HepG2 (cell line): ENCODE measurements at regions not wholly inside any gene's neighbourhood (a gene's known extent, or its start where the extent isn't known, plus 50 kb on each side); places are given as distances from the start of the nearest gene placed in this dataset.

Source experiments
- ATAC-seq: fragments of 200-7000 bp; cut with Tn5 transposase; 3 replicates; pipeline ENCODE4 v1.9.1; 2020; ENCODE audit warnings: mild to moderate bottlenecking, moderate library complexity
- BruUV-seq: library from RNA; stranded (reverse); fragments of 400-500 nt; replicated peaks from 2 replicates; lab custom pipeline; 2021; lab: Mats Ljungman, UMichigan
- CTCF ChIA-PET: fragments of 300-600 bp; formaldehyde crosslinking; extraction: SDS; loops from one replicate; lab custom pipeline; 2021; ENCODE audit warnings: low total read pairs, inconsistent platforms, low intra/inter-chr PET ratio; lab: Yijun Ruan, JAX
- POLR2A ChIA-PET: fragments of 350-600 bp; sonication (Branson Sonifier 250); formaldehyde crosslinking; loops from one replicate; lab custom pipeline; 2020; ENCODE audit warnings: antibody characterized with exemption, inconsistent platforms; lab: Yijun Ruan, JAX
- DNase-seq: peaks from one replicate; pipeline ENCODE4 v3.0.0-alpha.2; 2015; ENCODE audit warnings: low spot score
- FAIRE-seq: peaks from 3 replicates; lab custom pipeline; 2011; peaks lifted over from hg19 to GRCh38; lab: Jason Lieb, UNC
- H2AFZ ChIP-seq: one replicate; pipeline ENCODE4 v1.6.1; 2011; ENCODE audit warnings: low read length, inconsistent platforms
- H3K27ac ChIP-seq: fragments of 300-600 bp; 3 replicates; pipeline ENCODE4 v1.8.0; 2011; ENCODE audit warnings: mixed run types, mild to moderate bottlenecking, mixed read lengths, low read length, inconsistent platforms; ENCODE audit not compliant: insufficient read depth; ENCODE audit errors: extremely low read length
- H3K27me3 ChIP-seq, 2 experiments: fragments of 200-600 bp in 1 of 2; 2 replicates in 1 of 2; 3 replicates in 1 of 2; pipeline versions ENCODE4 v1.6.0 to v1.8.0; 2011; ENCODE audit warnings: low read length in 2 of 2, mild to moderate bottlenecking in 2 of 2, moderate library complexity in 2 of 2, inconsistent platforms in 1 of 2; ENCODE audit not compliant: insufficient read depth in 2 of 2, control insufficient read depth in 1 of 2
- H3K36me3 ChIP-seq, 2 experiments: fragments of 200-600 bp in 1 of 2; replicated peaks in 1 of 2; 2 replicates in 1 of 2; 3 replicates in 1 of 2; pipeline versions ENCODE4 v1.5.1 to v1.8.0; 2011; ENCODE audit warnings: low read length in 2 of 2, inconsistent platforms in 1 of 2; ENCODE audit not compliant: insufficient read depth in 2 of 2, control insufficient read depth in 1 of 2
- H3K4me1 ChIP-seq: 2 replicates; pipeline ENCODE4 v1.5.1; 2012; ENCODE audit warnings: low read length, inconsistent platforms; ENCODE audit not compliant: insufficient read depth
- H3K4me2 ChIP-seq: 2 replicates; pipeline ENCODE4 v1.6.0; 2011; ENCODE audit warnings: low read depth, low read length, inconsistent platforms
- H3K4me3 ChIP-seq, 3 experiments: fragments of 200-600 bp in 1 of 3; sonication (generic), shearing (Covaris generic) in 1 of 3; replicated peaks in 1 of 3; 2 replicates each; pipeline ENCODE4 v1.5.1; 2011 to 2016; ENCODE audit warnings: low read length in 3 of 3, inconsistent platforms in 2 of 3, low read depth in 2 of 3, mild to moderate bottlenecking in 2 of 3, control low read depth in 1 of 3, mixed read lengths in 1 of 3; ENCODE audit not compliant: insufficient read depth in 1 of 3
- H3K79me2 ChIP-seq: one replicate; pipeline ENCODE4 v1.6.1; 2011; ENCODE audit warnings: low read length, inconsistent platforms; ENCODE audit not compliant: insufficient read depth
- H3K9ac ChIP-seq: 2 replicates; pipeline ENCODE4 v1.6.0; 2011; ENCODE audit warnings: mild to moderate bottlenecking, low read depth, low read length, inconsistent platforms; ENCODE audit not compliant: insufficient read depth
- H3K9me3 ChIP-seq: 2 replicates; pipeline ENCODE4 v1.5.1; 2012; ENCODE audit warnings: mild to moderate bottlenecking, low read length
- H4K20me1 ChIP-seq: 2 replicates; pipeline ENCODE4 v1.6.0; 2011; ENCODE audit warnings: inconsistent platforms, mild to moderate bottlenecking, low read length, moderate library complexity; ENCODE audit not compliant: insufficient read depth
- CEBPG ChIP-seq: IDR thresholded peaks from 2 replicates; pipeline ENCODE4 v1.6.1; 2016
- FOSL2 ChIP-seq: sonication (generic); formaldehyde crosslinking; IDR thresholded peaks from 2 replicates; pipeline ENCODE4 v1.4.0; 2020; ENCODE audit warnings: missing genetic modification reagents
- KLF9 ChIP-seq: IDR thresholded peaks from 2 replicates; pipeline ENCODE4 v1.6.1; 2016; ENCODE audit warnings: low read depth
- MYC ChIP-seq: sonication (generic); formaldehyde crosslinking; IDR thresholded peaks from 2 replicates; pipeline ENCODE4 v1.9.0; 2021; ENCODE audit warnings: missing genetic modification reagents, borderline replicate concordance
- ZFP90 ChIP-seq: sonication (generic); formaldehyde crosslinking; IDR thresholded peaks from 2 replicates; pipeline ENCODE4 v1.8.0; 2022; ENCODE audit warnings: missing genetic modification reagents, mild to moderate bottlenecking, inconsistent platforms, borderline replicate concordance
- ZMYM2 ChIP-seq: sonication (generic); formaldehyde crosslinking; IDR thresholded peaks from 2 replicates; pipeline ENCODE4 v1.8.0; 2022; ENCODE audit warnings: mild to moderate bottlenecking, missing genetic modification reagents
- ZNF224 ChIP-seq: sonication (generic); formaldehyde crosslinking; IDR thresholded peaks from 2 replicates; pipeline ENCODE4 v1.5.0; 2020; ENCODE audit warnings: mild to moderate bottlenecking, missing genetic modification reagents
- ZNF501 ChIP-seq: sonication (generic); formaldehyde crosslinking; IDR thresholded peaks from 2 replicates; pipeline ENCODE4 v1.5.1; 2020; ENCODE audit warnings: mild to moderate bottlenecking, moderate library complexity, missing genetic modification reagents
- ZNF576 ChIP-seq: sonication (generic); formaldehyde crosslinking; IDR thresholded peaks from 2 replicates; pipeline ENCODE4 v1.4.0; 2020; ENCODE audit warnings: mild to moderate bottlenecking, missing genetic modification reagents
- WGBS: methylation state at CpG from one replicate; pipeline ENCODE4 v1.1.6; 2017; ENCODE audit warnings: low lambda C conversion rate; 5-methylcytosine and 5-hydroxymethylcytosine counted together
- in situ Hi-C: cut with HindIII; loops from 2 replicates; pipeline ENCODE4 v1.10.0; 2017; ENCODE audit warnings: low pct_unique_long_range_greater_than_20kb; ENCODE audit not compliant: extremely low pct_ligation_motif_present
- intact Hi-C: fragments of 100-400 bp; cut with micrococcal nuclease; formaldehyde crosslinking; loops from one replicate; pipeline ENCODE4 v1.10.0; 2022; ENCODE audit not compliant: unreplicated experiment
- TF ChIP-seq, protein P1 (sequence below): sonication (generic); formaldehyde crosslinking; IDR thresholded peaks from 2 replicates; pipeline ENCODE4 v1.4.0; 2020; ENCODE audit warnings: missing genetic modification reagents, borderline replicate concordance
- TF ChIP-seq, protein P2 (sequence below): sonication (generic); formaldehyde crosslinking; IDR thresholded peaks from 2 replicates; pipeline ENCODE4 v1.8.0; 2022; ENCODE audit warnings: mild to moderate bottlenecking, missing genetic modification reagents

- no peak for TF ChIP-seq MYC (CRISPR knock-in tag)
- no peak for TF ChIP-seq ZNF501 (CRISPR knock-in tag)
- no peak for TF ChIP-seq CEBPG (CRISPR knock-in tag)
Measured at GRCh38 chr10:78515038-78515872, 481.6 kb downstream of the RPS24 start (continued).

GRCh38 chr10:78515873-78516153 is 482.1 kb downstream of the RPS24 start:
- 100% methylated on average over 1 of the region's 1 CpG for WGBS
- intact Hi-C loops = no loop called here

More at GRCh38 chr10:78515873-78516153, 482.1 kb downstream of the RPS24 start:
- no peak for FAIRE-seq
- Histone ChIP-seq H3K9ac (no peak overlapping the region), H3K9me3 (no peaks in the 10 kb centered on the region), H3K27me3 (no peaks in the 10 kb centered on the region), H3K27ac (no peak overlapping the region), H4K20me1 (no peaks in the 10 kb centered on the region), H2AFZ (no peak overlapping the region), H3K4me2 (no peak overlapping the region), H3K36me3 (no peaks in the 10 kb centered on the region), H3K4me1 (peaks cover 18% of the 10 kb centered on the region), H3K4me3 (no peak overlapping the region), H3K79me2 (no peaks in the 10 kb centered on the region)
- BruUV-seq = no TSS peak
- ChIA-PET CTCF (no interaction called here), POLR2A (no interaction called here)
- DNase-seq = no peak
- no peak for ATAC-seq
- TF ChIP-seq ZNF224 (CRISPR knock-in tag) (no peak), ZMYM2 (CRISPR knock-in tag) (no peak), KLF9 (CRISPR knock-in tag) (no peak), FOSL2 (CRISPR knock-in tag) (no peak), ZNF576 (no peak), ZFP90 (CRISPR knock-in tag) (no peak)
- TF ChIP-seq, protein P1, sequence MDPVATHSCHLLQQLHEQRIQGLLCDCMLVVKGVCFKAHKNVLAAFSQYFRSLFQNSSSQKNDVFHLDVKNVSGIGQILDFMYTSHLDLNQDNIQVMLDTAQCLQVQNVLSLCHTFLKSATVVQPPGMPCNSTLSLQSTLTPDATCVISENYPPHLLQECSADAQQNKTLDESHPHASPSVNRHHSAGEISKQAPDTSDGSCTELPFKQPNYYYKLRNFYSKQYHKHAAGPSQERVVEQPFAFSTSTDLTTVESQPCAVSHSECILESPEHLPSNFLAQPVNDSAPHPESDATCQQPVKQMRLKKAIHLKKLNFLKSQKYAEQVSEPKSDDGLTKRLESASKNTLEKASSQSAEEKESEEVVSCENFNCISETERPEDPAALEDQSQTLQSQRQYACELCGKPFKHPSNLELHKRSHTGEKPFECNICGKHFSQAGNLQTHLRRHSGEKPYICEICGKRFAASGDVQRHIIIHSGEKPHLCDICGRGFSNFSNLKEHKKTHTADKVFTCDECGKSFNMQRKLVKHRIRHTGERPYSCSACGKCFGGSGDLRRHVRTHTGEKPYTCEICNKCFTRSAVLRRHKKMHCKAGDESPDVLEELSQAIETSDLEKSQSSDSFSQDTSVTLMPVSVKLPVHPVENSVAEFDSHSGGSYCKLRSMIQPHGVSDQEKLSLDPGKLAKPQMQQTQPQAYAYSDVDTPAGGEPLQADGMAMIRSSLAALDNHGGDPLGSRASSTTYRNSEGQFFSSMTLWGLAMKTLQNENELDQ (CRISPR knock-in tag) = no peak
- TF ChIP-seq, protein P2, sequence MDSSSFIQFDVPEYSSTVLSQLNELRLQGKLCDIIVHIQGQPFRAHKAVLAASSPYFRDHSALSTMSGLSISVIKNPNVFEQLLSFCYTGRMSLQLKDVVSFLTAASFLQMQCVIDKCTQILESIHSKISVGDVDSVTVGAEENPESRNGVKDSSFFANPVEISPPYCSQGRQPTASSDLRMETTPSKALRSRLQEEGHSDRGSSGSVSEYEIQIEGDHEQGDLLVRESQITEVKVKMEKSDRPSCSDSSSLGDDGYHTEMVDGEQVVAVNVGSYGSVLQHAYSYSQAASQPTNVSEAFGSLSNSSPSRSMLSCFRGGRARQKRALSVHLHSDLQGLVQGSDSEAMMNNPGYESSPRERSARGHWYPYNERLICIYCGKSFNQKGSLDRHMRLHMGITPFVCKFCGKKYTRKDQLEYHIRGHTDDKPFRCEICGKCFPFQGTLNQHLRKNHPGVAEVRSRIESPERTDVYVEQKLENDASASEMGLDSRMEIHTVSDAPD (CRISPR knock-in tag) = no peak
- in situ Hi-C loops = no loop called here
